PC-9 (cell line): ENCODE measurements at regions not wholly inside any gene's neighbourhood (a gene's known extent, or its start where the extent isn't known, plus 50 kb on each side); places are given as distances from the start of the nearest gene placed in this dataset.

Experiments used
- BruUV-seq: library from RNA; stranded (reverse); fragments of 400-500 nt; replicated peaks from 2 replicates; lab custom pipeline; 2021; lab: Mats Ljungman, UMichigan
- CTCF ChIA-PET: fragments of 300-600 bp; sonication (Branson Sonifier 250); formaldehyde crosslinking; loops from one replicate; lab custom pipeline; 2022; ENCODE audit warnings: antibody characterized with exemption; lab: Charles Lee
- POLR2A ChIA-PET: fragments of 300-600 bp; sonication (Branson Sonifier 250); formaldehyde crosslinking; loops from one replicate; lab custom pipeline; 2022; ENCODE audit warnings: antibody characterized with exemption; ENCODE audit not compliant: unreplicated experiment; lab: Charles Lee
- DNase-seq, 2 experiments: peaks; one replicate each; pipeline versions ENCODE4 v3.0.0 to v3.0.0-alpha.2; 2015 to 2022; ENCODE audit warnings: mixed read lengths in 1 of 2
- H2AFZ ChIP-seq: fragments of 200-600 bp; sonication (generic); 2 replicates; pipeline ENCODE4 v1.8.1; 2017; ENCODE audit warnings: antibody characterized with exemption
- H3F3A ChIP-seq: fragments of 200-600 bp; sonication (generic); 2 replicates; pipeline ENCODE4 v1.8.1; 2017; ENCODE audit warnings: antibody characterized with exemption, mild to moderate bottlenecking, low read depth; ENCODE audit not compliant: insufficient read depth
- H3K27ac ChIP-seq: fragments of 200-600 bp; sonication (generic); 2 replicates; pipeline ENCODE4 v1.6.1; 2016; ENCODE audit warnings: mixed run types
- H3K27me3 ChIP-seq: fragments of 200-600 bp; sonication (generic); 2 replicates; pipeline ENCODE4 v1.6.1; 2016; ENCODE audit warnings: low read depth, mixed run types; ENCODE audit not compliant: insufficient read depth
- H3K36me3 ChIP-seq: fragments of 200-600 bp; sonication (generic); 2 replicates; pipeline ENCODE4 v1.6.1; 2016; ENCODE audit warnings: low read depth, mixed run types
- H3K4me1 ChIP-seq: fragments of 200-600 bp; sonication (generic); replicated peaks from 2 replicates; pipeline ENCODE4 v1.6.1; 2016; ENCODE audit warnings: mixed run types; ENCODE audit not compliant: insufficient read depth
- H3K4me2 ChIP-seq: fragments of 200-600 bp; sonication (generic); 2 replicates; pipeline ENCODE4 v1.6.1; 2017; ENCODE audit warnings: mixed run types
- H3K4me3 ChIP-seq: fragments of 200-600 bp; sonication (generic); 2 replicates; pipeline ENCODE4 v1.6.1; 2016; ENCODE audit warnings: mixed run types
- H3K79me2 ChIP-seq: fragments of 200-600 bp; sonication (generic); 2 replicates; pipeline ENCODE4 v1.6.1; 2017; ENCODE audit warnings: low read depth, mixed run types
- H3K9me2 ChIP-seq: fragments of 200-600 bp; sonication (generic); 2 replicates; pipeline ENCODE4 v1.8.1; 2017; ENCODE audit warnings: mild to moderate bottlenecking; ENCODE audit not compliant: insufficient read depth
- H3K9me3 ChIP-seq: fragments of 200-600 bp; sonication (generic); 2 replicates; pipeline ENCODE4 v1.8.1; 2016; ENCODE audit warnings: low read depth; ENCODE audit not compliant: insufficient read depth
- H4K20me1 ChIP-seq: fragments of 200-600 bp; sonication (generic); 2 replicates; pipeline ENCODE4 v1.8.1; 2017; ENCODE audit not compliant: insufficient read depth
- CTCF ChIP-seq: fragments of 200-600 bp; sonication (generic); conservative IDR thresholded peaks from 2 replicates; pipeline ENCODE4 v1.6.1; 2017; ENCODE audit warnings: mixed run types, antibody characterized with exemption, mild to moderate bottlenecking, moderate library complexity
- EZH2 ChIP-seq: fragments of 200-600 bp; sonication (generic); IDR thresholded peaks from 2 replicates; pipeline ENCODE4 v1.8.0; 2017; ENCODE audit warnings: antibody characterized with exemption, low read depth
- intact Hi-C: fragments of 100-400 bp; cut with micrococcal nuclease; formaldehyde crosslinking; loops from one replicate; pipeline ENCODE4 v1.10.0; 2022; ENCODE audit not compliant: unreplicated experiment

- no peak overlapping the region for H3K4me3 ChIP-seq
- no peaks in the 10 kb centered on the region for H3K27me3 ChIP-seq
- BruUV-seq: no TSS peak
- no peaks in the 10 kb centered on the region for H3K4me1 ChIP-seq
- no peaks in the 10 kb centered on the region for H3K79me2 ChIP-seq
- no peaks in the 10 kb centered on the region for H3K36me3 ChIP-seq
- no peak for TF ChIP-seq EZH2
- TF ChIP-seq CTCF: no peak
- H3F3A ChIP-seq: no peaks in the 10 kb centered on the region
- H3K27ac ChIP-seq: no peak overlapping the region
- DNase-seq: no peak
- H3K4me2 ChIP-seq: no peak overlapping the region
- no peaks in the 10 kb centered on the region for H3K9me3 ChIP-seq
- no peaks in the 10 kb centered on the region for H4K20me1 ChIP-seq
- no peaks in the 10 kb centered on the region for H3K9me2 ChIP-seq
- CTCF ChIA-PET: no interaction called here
- no peak overlapping the region for H2AFZ ChIP-seq
- POLR2A ChIA-PET: no interaction called here
- intact Hi-C loops: no loop called here
Measured at GRCh38 chr14:85441909-85442643, 87.9 kb upstream of the FLRT2 start.

GRCh38 chr14:85442996-85443395 lies 86.9 kb upstream of the FLRT2 start:
- no peaks in the 10 kb centered on the region for H3K9me3 ChIP-seq
- TF ChIP-seq CTCF: no peak
- TF ChIP-seq EZH2: no peak
- intact Hi-C loops: no loop called here
- no peaks in the 10 kb centered on the region for H3K4me1 ChIP-seq
- no peak for DNase-seq
- BruUV-seq: no TSS peak
- no peak overlapping the region for H3K27ac ChIP-seq
- H2AFZ ChIP-seq: no peak overlapping the region
- H3K79me2 ChIP-seq: no peaks in the 10 kb centered on the region
- ChIA-PET POLR2A (no interaction called here), CTCF (no interaction called here)
- H4K20me1 ChIP-seq: no peaks in the 10 kb centered on the region
- no peak overlapping the region for H3K4me3 ChIP-seq
- no peaks in the 10 kb centered on the region for H3K9me2 ChIP-seq
- H3K27me3 ChIP-seq: no peaks in the 10 kb centered on the region
- H3K4me2 ChIP-seq: no peak overlapping the region
- H3K36me3 ChIP-seq: no peaks in the 10 kb centered on the region
- no peaks in the 10 kb centered on the region for H3F3A ChIP-seq

GRCh38 chr14:85444635-85445034 lies 85.3 kb upstream of the FLRT2 start:
- Histone ChIP-seq H3K79me2 (no peaks in the 10 kb centered on the region), H3K27me3 (no peaks in the 10 kb centered on the region), H3F3A (no peaks in the 10 kb centered on the region), H3K4me1 (no peaks in the 10 kb centered on the region), H3K4me2 (no peak overlapping the region), H3K9me2 (no peaks in the 10 kb centered on the region), H3K27ac (no peak overlapping the region), H3K9me3 (no peaks in the 10 kb centered on the region), H3K4me3 (no peak overlapping the region), H4K20me1 (no peaks in the 10 kb centered on the region), H3K36me3 (no peaks in the 10 kb centered on the region), H2AFZ (no peak overlapping the region)
- POLR2A ChIA-PET: no interaction called here
- TF ChIP-seq CTCF (no peak), EZH2 (no peak)
- BruUV-seq: no TSS peak
- CTCF ChIA-PET: no interaction called here
- DNase-seq: no peak
- intact Hi-C loops: no loop called here
